Stimulated activated CD4-positive, alpha-beta T cell treated with anti-CD3 and anti-CD28 coated beads, Interleukin-4, amount 100 ng/mL, for 24 hours (primary cell): ENCODE measurements at regions not wholly inside any gene's neighbourhood (a gene's known extent, or its start where the extent isn't known, plus 50 kb on each side); places are given as distances from the start of the nearest gene placed in this dataset.

Experiments
- DNase-seq: peaks from one replicate; pipeline ENCODE4 v3.0.0-alpha.2; 2020

- no peak for DNase-seq
These were observed 232.8 kb downstream of the PIK3C3 start for GRCh38 chr18:42187611-42188380.

- no peak for DNase-seq
These were observed 235.6 kb downstream of the PIK3C3 start for GRCh38 chr18:42190643-42191042.

DNA sequence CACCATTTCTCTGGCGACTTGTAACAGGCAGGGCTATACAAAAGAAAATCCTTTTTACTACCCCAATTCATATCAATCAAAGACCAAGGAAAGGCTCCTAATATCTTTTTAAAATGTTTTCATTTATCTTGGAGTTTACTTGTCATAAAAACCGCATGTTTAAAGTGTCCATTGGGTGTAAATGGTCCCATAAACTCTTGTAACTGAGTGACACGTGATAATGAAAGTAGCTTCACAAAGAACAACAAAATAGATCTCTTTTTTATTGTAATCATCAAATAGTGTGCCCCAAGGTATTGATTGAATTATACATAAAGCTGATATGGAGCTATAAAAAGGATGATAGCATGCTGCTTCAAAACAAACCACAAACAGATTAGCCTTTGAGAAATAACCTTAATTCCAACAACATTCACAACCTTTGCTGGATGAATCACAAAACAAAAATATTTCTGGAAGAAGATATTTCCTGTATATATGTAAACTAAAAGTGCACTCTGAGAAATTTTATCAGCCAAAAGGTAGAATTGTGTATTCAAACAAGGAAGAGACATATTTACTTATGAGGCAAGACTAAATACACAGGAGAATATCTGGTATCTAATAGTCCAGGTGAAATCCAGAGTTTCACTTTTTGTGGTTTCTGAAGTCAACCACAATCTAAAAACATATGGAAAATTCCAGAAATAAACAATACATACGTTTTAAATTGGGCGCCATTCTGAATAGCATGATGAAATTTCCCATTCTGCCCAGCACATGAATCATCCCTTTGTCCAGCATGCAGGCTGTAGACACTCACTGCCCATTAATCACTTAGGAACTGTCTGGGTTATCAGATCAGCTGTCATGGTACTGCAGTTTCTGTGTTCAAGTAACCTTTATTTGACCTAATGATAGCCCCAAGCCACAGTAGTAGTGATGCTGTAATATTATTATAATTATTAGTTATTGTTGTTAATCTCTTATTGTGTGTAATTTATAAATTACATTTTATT lies 237.5 kb downstream of the PIK3C3 start:
- DNase-seq = no peak

DNA sequence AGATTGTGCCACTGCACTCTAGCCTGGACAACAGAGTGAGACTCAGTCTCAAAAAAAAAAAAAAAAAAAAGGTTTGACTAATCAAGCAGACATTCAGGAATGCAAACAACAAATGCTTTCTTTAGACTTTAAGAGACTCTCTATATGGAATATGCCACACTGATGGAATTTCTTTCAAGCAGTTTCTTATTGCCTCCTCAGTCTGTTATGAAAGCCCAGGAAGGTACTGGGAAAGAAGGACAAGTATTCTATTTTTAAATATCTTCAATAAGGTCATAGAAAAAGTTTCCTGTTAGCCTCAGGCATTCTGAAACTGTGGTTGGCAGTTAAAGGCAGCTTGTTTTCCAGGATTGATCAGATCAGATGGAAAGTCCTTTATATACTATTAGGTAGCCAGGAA lies 241.6 kb downstream of the PIK3C3 start:
- DNase-seq = no peak

DNA sequence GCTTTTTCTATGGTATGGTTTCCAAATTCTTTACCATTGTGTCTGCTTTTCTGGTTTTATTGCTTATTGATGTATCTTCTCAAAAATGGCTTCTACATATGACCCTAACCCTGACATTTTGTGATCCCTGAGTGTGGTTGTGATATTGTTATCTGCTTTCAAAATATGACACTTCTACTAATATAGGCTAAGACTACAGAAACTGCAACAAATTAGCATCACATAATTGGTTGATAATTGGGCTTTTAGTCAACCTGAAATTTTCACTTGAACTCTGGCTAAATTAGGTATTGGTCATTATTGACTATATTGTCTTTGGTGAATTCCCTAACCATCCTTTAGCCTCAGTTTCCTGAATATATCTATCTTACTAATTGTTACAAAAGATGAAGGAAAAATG lies 246.1 kb downstream of the PIK3C3 start:
- DNase-seq = no peak

- no peak for DNase-seq
These were observed 256.2 kb downstream of the PIK3C3 start for GRCh38 chr18:42211201-42211600.

GRCh38 chr18:42222557-42222956 lies 267.5 kb downstream of the PIK3C3 start:
- DNase-seq = no peak

DNA sequence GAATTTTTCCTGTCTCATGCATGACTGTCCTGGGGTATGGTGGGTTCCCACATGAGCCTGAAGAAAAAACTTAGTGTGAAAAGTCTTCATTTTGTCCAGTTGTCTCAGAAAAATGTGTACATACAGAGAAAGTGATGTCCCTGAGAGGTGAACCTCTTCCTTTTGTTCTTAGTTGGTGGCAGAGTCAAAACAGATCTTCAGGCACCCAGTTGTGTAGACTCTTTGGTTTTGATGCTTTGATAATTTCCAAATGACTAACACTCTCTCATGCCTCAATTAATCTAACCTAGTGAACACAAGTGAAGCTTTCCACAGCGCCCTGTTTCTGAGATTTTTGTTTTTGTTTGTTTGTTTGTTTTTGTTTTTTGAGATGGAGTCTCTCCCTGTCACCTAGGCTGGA lies 273.5 kb downstream of the PIK3C3 start:
- DNase-seq = no peak

DNA sequence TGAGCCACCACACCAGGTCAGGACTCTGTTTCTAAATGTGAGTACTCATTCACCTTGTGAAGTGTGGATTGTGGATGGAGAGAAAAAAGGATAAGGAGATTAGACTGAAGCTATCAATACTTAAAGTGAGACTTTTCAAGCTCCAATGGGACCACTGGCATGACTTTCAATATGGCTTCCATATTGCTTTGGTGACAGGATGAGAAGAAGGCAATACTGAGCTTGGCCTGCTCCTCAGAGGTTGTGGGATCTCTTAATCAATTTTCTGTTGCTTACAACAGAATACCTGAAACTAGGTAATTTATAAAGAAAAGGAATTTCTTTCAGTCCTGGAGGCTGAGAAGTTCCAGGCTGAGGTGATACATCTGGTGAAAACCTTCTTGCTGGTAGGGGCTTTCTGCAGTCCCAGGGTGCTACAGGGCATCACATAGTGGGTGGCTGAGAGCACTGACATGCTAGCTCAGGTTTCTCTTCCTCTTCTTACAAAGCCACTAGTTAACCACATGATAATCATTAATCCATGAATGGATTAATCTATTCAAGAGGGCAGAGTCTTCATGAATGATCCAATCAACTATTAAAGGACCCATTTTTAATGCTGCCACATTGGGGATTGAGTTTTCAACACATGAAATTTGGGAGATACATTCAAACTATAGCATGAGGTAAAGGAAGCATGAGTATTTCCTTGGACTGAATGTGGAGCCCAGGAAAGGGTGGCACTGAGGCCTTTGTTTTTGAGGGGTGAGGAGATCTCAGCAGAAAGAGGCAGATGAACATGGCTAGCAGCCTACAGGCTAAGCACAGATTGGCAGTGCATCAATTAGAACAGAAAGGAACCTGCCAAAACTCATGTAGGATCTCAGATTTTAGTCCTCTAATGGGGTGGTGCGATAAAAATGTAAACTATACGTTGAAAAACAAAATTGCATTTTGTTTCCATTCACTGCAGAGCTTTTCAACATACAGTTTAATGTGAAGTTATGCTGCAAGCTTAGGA lies 274.5 kb downstream of the PIK3C3 start:
- DNase-seq = no peak

DNA sequence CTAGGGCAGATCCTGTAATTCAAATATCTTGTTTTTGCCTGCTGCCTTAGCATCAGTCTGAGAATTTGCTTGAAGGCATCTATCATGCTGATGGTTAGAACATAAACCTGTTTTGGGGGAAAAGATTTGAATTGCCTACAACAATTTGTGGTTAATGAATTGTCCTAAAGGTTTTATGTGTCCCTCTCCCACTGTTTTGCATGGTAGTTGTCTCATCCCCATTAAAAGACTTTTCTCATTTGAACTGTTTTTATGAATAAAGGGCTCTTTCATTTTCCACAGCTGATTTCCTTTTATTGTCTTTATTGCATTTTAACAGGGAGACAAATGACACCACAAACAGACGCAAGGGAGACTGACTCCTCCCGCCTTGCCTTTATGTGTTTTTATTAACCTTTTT lies 275.6 kb downstream of the PIK3C3 start:
- no peak for DNase-seq

- no peak for DNase-seq
These were observed 276.2 kb downstream of the PIK3C3 start for GRCh38 chr18:42231284-42231683.

DNA sequence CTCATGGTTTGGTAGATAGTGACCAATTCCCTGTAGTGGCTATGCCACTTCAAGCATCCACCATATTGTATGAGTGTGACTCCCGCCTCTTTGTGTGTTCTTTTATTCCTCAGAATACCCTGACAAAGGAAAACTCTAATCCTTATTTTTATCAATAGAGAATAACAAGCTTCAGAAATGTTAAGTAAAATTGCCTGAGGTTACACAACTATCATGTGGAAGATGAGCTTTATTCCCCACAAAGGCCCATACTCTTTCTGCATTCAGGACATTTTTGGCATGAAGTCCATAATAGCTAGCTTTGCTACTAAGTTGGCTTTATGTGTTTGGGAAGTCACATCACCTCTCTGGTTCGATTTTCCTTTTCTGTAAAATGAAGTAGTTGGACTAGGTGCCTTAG lies 276.8 kb downstream of the PIK3C3 start:
- DNase-seq = no peak

GRCh38 chr18:42233908-42234307 lies 278.9 kb downstream of the PIK3C3 start:
- DNase-seq = no peak

DNA sequence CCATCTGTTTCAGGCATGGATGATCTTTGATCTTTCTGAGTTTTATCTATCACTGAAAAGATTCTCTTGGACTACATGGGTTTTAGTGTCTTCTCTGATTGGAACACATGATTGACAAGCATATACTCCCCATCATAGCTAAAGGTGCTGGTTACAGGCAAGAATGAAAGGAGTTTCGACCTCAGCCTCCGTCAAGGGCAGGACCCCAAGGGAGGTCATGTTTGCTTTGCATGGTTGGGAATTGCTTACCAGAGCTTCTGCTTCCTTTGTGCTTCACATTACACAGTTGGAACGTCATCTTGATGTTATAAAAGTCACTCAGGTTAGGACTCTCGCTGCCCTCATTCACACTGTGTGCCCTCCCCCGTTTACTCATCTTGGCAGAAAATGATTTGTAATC lies 287.7 kb downstream of the PIK3C3 start:
- DNase-seq = no peak

DNA sequence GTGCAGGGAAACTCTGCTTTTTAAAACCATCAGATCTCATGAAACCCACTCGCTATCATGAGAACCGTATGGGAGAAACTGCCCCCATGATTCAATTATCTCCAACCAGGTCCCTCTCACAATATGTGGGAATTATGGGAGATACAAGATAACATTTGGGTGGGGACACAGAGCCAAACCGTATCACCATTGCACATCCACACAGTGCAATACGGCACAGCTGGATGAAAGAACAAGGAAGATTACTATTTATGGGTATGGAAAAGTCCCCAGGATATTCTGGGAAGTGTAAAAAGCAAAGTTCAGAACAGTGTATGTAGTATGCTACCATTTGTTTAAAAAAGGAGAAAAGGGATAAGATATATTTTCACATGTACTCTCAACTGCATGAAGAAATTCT lies 290.1 kb downstream of the PIK3C3 start:
- no peak for DNase-seq

GRCh38 chr18:42255908-42256765 lies 301.1 kb downstream of the PIK3C3 start:
- no peak for DNase-seq

DNA sequence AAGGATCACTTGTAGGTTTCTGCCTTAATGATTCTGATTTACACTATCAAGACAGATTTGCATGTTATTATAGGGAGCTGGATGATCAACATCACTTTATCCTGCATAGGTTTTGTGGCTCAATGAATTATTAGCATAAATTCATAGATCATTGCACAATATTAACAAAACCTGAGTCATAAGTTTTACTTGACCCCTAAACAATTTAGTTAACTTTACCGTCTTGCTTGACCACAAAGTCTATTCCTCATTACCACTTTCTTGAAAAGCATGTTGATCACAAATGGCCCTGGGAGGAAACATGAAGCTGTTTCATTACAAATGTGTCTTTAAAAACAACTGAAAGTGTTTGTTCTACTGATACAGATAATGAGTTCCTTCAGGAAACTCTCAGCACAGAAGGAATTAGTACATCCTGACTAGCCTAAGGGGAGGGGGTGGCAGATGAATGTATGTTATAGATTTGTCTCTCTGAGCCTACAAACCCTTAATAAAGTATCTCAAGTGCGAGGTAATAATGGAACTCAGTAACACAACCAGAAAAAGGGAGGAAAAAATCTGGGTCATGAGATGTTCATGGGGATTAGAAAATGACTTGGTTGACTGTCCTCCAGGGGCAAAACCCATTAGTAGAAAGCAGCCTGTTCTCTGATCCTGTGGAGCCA lies 303.4 kb downstream of the PIK3C3 start:
- no peak for DNase-seq

DNA sequence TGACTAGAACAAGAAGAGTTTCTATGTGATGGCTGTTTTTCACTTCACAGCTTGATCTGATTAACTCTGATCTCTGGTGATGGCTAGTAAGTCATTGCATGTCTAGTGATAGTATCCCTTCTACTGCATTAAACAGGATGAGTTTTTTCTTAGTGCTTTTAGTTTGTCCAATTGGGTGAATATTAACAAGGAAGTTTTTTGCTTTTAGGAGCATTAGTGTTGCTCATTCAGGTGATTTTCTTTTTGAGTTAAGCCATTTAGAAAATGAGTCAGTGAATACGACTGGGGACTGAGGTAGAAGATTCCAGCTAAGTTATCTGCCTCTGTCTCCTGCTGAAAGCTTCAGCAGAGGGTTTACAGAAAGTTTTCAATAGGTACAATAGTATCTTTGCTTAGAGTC lies 306.7 kb downstream of the PIK3C3 start:
- DNase-seq = no peak

DNA sequence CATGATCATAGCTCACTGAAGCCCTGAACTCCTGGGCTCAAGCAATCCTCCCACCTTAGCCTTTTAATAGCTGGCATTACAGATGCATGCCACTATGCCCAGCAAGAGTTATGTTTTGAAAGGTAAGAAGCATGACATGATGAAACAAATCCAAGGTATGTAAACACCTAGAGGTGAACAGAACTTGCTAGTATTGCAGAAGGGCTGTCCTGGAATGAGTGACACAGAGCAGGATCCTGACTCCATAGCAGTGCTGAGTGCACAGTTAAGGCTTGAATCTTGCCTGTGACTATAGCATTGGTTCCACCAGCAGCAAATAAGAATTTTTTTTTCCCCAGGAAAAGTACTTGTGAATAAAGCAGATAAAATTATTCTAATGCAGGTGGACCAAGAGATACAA lies 309.5 kb downstream of the PIK3C3 start:
- DNase-seq = no peak

DNA sequence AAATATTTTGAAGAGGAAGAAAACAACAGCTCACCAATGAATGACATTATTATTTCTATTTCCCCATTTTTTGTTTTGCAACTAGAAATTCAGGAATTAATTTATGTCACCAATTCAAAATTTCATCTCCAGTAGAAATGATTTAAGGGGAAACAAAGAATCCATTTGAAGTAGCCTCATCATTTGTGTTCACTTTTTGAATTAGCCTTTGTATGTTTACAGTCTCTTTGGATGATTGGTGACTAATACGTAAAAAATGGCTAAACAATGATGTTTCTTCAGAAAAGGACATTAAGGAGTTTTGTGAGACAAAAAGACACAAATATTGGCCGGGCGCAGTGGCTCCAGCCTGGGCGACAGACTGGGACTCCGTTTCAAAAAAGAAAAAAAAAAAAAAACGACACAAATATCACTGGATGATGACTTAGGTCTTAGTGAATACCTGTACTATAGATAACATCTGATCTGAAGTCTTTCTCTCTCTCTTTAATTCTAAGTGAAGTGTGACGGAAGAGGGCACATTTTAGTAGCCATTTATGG lies 313.2 kb downstream of the PIK3C3 start:
- no peak for DNase-seq

GRCh38 chr18:42268798-42269197 lies 313.8 kb downstream of the PIK3C3 start:
- DNase-seq = no peak
